DMS 273 treated with DMSO at 0.1 percent for 48 hours (cell line): ENCODE measurements at regions not wholly inside any gene's neighbourhood (a gene's known extent, or its start where the extent isn't known, plus 50 kb on each side); places are given as distances from the start of the nearest gene placed in this dataset.

Source experiments
- DNase-seq: peaks from one replicate; lab custom pipeline; 2025; lab: John Stamatoyannopoulos, UW

DNA sequence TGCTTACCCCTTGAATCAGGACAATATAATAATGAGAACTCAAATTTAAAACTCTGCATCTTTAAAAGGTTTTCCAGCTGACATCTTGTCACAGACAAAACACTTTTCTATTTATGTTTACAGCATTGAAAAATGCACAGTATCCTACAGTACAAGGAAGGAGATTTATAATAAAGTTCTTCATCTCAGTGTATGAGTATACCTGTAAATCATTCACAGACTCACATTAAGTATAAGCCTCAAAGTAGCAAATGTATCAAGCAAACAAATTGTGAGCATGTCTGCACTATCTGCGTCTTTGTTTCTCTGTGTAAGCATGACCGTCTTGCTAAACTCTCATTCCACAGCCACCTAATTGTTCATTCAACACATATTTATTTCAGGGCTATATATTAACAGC lies 52.8 kb downstream of the PPP1R2C start:
- no peak for DNase-seq

DNA sequence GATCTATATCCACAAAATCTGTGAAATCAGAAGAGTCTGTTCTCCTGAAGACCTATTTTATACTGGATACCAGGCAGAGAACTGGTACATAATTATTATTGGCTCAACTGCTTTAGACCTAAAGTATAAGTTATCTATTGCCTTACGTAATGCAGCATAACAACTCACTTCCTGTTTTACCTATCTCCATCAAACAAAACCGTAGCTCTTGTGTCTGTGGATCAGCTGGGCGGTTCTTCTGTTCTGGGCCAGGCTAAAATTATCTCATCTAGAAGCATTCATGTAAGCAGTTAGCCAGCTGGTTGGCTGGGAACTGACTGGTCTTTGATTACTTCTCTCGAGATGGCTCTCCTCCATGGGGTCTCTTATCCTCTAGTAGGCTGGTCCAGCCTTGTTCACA lies 57.8 kb downstream of the PPP1R2C start:
- no peak for DNase-seq

DNA sequence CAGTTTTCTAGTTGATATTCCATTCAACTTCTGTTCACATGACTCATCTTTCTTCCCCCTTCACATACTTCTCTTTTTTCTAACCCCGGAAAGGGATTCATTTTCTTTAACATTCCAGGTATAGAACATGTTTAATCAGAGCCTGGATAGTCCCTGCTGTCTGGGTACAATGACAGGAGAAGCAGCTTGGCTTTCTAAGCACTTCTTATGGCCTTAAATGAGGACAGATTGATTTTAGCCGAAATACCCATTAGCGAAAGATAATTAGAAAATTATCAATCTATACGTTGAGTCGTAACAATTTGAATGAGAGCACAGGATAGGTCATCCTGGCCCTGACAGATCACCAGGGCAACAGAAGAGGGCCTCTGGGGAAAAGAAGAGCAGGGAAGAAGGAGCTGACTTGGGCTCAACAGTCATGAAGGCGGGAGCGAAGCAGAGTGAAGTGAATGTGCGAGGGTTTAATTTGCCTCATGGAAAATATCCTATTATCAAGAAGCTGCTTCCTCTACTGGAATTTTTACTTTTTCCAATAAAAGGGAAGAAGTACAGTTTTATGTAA lies 62.2 kb downstream of the PPP1R2C start:
- no peak for DNase-seq

DNA sequence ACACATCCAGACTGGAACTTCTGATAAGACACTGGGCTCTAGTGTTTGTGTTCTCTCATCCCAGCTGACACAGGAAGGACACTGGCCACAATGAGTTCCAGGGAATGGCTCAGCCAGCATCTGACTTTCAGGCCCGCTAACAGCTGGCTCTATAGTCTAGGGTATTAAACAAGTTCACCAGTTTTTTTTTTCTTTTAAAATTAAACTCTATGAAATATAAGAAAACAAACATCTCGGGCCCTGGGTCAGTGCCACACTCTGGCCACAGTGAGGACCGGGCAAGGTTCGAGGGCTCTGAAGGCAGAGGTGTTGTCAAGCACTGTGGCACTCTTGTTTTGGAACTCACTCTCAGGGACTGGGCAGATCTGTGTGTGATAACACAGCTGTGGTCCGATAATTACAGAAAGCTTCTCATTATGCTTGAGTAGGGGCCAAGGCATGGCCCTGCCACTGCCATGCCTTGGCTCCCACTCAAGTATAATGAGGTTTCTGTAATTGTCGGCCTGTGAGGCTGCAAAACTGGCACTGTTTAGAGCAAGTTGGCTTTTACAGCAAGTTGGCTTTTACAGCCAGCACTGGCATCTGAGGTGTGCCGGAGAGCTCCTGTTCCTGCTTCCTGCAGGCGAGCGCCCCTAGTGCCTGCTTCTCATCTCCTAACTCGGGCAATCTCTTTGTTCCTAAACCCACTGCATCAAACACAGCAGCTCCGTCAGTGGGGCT lies 62.8 kb downstream of the PPP1R2C start:
- peak; percentile 88 for DNase-seq

DNA sequence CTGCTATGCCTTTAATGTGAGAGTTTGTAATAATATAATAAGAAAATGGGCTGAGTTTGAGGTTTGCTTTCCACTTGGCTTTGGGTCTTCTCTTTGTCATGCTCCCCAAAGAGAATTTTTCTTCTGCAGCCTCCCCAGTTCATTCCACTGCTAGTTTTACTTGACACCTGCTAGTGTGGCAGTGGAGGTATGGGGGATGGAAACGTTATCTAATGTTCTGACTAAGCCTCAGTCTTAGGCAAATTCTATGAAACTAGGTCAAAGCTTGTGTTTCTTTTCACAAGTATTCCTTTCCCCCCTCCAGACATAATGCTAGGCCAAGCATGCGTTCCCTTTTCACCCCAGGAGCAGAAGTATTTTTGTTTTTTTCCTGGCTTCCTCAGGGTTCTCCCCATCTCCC lies 67.5 kb downstream of the PPP1R2C start:
- DNase-seq, result no peak

DNA sequence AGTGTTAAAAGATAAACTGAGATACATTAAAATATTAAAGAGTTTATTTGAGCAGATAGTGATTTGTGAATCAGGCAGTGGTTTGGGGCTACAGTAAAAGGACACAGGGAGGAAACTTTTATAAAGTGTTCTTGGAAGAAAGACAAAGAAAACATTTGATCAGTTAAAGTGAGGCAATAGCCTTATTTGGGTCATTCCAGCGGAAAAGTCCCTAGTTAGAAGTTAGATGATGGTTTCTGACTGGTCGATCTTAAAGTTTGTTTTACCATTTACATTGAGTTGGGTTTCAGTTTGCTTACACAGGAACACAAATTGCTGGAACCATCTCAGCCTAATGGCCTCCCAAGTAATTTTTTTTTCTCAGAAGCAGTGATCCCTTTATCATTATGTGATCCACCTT lies 69.7 kb downstream of the PPP1R2C start:
- DNase-seq, result no peak

DNA sequence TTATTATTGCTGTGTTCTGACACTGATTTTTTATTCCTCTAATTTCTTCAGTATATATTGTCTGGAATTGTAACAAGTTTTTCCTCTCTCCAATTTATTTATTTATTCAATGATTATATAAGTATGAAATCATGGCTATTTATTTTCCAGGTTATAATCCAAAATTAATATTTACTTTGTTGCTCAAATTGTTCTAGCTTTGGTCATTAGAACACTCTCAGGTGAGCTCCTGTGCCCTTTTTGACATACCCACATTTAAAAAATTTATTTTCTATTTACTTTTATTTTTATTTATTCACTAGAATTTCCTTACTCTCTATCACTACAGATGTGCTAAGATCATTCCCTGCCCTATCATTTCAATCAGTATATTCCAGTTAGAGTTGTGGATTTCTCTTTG lies 70.2 kb downstream of the PPP1R2C start:
- DNase-seq, result no peak

DNA sequence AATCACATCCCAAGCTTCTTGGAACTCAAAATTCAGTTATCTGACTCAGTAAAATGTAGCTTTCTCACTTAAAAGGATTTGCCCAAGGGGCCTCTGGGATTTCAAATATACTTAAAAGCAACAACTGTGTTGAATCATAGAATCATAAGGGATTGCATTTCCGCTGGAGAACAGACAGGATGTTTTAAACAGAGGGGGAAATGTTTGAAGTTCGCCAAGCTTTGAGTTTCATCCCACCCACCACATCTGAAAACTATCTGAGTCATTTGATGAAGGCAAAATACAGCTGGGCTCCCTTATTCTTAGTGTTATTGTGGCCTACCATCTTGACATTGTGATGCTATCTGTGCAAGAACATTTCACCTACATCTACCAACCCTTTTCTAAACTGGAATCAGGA lies 73.5 kb downstream of the PPP1R2C start:
- no peak for DNase-seq

DNA sequence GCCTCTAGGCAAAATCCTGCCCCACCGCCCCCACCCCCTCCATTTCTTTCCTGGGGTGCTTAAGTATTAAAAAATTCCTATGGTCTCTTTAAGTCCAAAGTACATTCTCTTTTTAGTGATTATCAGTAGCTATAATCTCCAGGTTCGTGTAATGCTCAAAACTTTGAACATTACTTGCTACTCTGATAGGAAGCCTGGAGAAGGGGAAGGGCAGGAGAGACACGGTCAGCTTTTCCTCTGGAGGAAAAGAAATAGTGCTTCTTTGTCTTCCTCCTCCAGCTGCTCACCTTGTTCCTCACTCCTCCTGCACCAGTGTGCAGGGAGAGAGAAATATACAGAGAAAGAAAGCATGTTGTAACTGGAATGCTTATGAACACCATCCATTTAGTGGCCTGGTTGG lies 80.4 kb downstream of the PPP1R2C start:
- DNase-seq, result no peak

DNA sequence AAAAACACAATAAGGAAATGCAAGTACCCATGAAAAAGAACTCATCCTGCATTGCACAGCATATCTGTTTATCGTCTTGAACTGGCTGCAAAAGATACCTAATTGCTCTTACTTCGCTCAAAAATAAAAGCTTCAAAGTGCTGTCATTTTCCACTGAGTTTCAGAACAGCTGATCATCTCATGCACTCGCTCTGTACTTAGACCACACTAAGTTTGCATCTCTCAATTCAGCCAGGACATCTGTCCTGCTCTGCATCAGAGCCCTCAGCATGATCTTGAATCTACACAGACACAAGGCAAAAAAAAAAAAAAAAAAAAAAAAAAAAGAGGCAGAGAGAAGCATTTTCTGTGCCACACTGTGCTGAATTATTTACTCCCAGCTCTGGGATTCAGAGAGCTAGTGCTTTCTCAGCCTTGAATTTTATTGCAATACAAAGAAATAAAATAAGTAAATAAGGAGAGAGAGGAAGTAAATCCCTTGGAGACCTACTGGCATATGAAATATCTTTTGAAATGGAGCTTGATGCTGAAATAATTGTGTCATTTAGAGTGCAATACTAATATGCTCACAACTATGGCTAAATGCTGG lies 81.3 kb downstream of the PPP1R2C start:
- no peak for DNase-seq

DNA sequence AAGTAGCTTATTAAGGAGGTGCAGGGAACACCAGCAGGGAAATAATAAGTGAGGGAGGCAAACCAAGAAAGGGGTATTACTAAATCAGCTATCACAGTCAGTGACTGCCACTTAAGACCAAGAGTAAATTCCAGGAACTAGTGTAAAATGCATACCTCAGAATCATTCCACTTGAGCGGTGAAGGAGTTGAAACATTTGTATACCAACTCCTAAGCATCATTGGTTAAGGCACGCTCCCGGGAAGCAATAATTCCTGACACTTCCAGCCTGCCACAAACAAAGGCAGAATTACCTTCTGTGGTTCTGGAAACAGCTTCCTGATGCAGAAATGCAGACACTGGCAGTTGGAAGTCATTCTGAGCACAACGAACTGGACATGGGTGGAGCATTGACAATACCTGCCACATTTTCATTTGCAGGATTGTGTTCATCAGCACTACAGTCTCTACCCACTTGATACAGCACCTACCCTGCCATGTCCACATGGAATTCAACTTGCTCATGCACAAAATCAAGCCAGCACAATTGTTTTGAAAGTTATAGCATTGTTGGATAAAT lies 82.1 kb downstream of the PPP1R2C start:
- DNase-seq, result no peak

DNA sequence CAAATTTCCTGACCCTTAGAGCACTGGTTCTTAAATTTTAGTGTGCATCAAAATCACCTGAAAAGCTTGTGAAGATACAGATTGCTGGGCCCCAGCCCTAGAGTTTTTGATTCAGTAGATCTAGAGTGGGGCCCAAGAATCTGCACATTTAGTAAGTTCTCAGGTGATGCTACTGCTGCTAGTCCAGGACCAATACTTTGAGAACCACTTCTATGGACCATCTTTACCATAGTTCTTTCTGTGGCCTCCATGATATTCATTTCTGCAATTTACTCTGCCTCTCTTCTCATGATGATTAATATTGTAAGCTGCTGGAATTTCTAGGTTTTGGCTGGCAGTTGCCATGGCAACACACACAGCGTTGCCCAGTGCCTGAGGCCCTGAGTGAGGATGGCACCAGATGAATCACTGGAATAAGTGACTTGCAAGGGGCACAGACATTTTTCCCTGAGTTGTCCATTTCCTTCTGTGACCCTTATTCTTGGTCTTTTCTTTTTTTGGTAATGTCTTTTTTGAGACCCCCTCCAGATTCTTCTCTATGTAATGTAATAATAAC lies 83.6 kb downstream of the PPP1R2C start:
- no peak for DNase-seq

DNA sequence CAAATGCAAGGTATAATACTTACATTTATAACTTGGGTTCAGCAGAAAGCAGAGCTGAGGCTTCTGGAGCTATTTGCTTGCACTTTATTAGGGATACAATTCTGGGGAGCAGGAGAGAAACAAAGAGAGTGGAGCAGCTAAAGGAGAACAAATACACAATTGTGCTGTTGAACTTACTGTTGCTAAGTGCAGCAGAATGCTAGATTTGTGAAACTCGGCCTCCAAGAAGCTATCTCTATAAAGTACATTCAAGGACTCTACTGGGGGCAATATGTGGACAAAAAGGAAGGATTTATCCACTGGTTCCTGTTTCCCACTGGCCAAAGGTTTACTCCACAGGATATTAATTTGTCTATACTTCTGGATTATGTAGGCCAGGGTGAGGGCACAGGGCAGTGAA lies 86.8 kb downstream of the PPP1R2C start:
- no peak for DNase-seq

DNA sequence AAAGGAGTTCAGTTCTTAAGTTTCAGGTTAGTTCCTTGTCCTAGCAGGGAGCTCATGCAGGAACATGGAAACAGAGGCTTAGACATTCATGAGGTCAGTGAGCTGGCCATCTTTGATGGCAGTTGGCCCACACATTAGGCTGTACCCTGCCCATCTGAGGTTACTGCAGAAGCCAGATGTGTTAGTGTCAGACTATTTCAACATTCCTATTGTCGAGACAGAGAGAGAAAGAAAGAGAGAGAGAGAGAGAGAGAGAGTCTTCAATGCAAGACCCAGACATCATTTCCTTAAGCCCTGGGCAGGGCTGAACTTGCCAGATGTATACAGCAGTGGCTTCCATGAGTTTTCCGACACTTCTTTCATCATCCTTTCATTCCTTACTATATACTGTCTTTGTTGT lies 91.3 kb downstream of the PPP1R2C start:
- DNase-seq, result no peak

DNA sequence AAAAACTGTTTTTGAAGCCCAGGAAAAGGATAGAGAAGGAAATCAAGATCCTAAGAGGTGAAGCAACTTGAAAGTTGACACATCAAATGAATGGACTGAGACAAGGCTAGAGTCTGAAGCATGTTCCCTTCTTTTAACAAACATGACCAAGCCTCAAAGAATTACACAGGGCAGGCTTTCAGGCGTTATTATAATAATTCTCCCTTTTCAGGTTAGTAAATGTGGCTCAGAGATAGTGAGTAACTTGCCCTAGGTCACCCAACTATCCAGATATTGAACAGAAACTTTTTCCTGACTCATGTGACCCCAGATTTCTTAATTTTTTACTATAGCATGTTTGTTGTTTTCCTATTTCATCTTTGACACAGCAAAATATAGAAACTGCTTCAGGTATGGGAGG lies 91.7 kb downstream of the PPP1R2C start:
- no peak for DNase-seq

DNA sequence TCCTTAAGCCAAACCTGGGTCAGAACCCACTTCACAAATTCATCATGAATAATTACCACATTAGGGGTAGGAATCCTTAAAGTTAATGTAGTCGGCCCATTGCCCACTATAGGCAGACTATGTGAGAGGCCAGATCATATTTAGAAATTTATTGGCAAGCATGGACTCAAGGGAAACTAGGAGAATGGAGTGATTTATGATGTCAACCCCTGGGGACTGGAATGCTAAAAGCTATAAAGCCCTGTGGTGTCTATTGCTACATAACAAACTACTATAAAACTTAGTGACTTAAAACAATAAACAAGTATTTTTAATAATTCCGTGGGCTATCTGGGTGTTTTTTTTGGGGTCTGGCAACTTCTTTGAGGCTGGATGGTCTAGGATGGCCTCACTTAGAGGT lies 93.9 kb downstream of the PPP1R2C start:
- no peak for DNase-seq

DNA sequence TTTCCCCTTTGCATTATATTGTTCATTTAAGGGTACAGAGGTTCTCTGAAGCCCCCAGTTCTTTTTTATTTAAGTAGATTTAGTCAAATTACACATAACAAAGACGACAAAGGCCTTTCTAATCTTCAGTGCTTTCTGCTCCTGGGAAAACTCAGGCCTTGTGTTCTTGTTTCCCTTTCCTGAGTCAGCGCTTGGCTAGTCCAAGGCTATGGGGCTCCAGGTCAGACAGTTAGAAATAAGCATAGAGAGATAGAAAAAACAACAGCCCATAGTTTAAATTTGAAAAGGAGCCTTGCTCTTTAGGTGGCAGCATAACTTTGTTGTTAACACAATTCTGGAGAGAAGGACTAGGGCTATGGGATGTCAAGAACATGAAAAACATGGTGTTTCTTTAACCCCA lies 97.3 kb downstream of the PPP1R2C start:
- DNase-seq, result no peak

DNA sequence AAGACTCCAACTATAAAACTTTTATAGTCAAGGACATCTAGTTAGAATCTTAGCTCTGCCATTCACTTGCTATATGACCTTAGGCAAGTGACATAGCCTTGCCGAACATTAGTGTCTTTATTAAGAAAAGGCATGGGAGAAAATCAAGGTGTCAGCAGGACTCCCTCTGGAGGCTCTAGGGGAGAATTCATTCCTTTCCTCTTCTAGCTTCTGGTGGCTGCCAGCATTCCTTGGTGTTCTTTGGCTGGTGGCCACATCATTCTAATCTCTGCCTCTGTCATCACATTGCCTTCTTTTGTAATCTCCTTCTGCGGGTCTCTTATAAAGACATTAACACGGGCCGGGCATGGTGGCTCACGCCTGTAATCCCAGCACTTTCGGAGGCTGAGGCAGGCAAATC lies 99.8 kb downstream of the PPP1R2C start:
- DNase-seq, result no peak

DNA sequence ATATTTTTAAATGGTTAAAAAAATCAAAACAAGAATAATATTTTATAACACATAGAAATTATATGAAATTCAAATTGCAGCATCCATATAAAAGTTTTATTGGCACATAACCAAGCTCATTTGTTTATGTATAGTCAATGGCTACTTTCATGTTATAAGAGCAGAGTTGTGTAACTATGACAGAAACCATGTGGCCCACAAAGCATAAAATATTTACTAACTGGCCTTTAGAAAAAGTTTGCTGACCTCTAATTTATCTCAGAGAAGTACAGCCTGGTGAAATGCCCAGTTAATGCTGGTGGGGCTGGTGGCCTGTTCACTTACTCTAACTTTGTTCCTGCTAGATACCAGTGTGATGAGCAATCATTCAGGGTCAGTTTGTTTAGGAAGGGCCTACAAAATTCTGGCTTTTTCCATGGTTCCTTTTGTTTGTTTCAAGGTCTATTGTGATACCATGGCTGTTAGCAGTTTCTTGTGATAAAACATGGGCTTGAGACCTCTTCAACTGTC lies 104.6 kb downstream of the PPP1R2C start:
- no peak for DNase-seq

DNA sequence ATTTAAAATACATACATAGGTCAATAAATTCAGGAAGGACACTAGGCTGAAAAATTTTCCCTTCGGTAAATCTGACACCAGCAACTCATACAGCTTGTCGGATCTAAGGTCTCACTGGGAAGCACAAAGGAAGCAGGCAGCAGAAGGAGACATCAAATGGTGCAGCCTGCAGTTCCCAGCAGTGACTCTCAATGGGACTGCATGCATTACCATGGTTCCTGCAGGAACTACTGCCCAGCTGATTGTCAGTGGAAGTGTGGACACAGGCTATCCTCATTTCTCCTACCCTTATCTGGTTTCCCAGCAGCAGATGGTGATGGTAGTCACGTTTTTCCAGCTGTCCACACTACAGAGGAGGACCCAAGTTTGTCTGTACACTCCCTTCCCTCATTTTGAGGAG lies 113.3 kb downstream of the PPP1R2C start:
- DNase-seq, result no peak

DNA sequence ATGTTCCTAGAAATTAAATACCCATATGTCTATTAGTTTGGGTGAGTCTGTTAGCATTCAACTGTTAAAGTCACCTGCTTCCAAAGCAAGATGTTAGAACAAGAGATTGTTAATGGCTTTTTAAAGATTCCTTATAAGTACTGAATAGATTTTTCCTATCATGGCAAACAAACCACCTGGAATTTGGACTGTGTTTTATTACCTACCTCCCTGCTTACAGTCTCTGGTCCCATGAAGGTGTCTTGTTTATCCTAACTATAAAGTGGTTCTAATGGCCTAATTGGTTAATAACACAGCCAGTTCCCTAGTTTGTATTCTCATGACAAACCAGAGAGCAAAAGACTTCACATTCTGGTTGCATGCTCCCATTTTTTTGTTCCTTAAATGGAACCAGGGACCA lies 149.5 kb downstream of the PPP1R2C start:
- DNase-seq, result no peak

DNA sequence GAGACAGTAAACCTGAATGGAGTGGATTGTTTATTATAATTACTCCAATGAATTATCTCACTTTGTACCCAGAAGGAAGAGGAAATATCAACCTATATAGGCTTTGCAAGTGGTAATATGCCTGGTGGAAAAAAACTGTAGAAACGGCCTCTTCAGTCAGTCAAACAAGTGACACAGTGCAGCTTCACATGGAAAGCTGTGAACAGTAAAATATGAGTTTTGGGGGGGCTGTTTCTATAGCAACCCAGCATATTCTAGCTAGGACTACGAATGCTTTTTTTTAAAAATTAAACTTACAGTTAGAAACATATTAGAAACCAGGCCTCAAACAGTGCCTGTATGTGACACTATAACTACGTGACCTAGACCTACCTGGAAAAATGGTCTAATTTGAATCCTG lies 150.1 kb downstream of the PPP1R2C start:
- DNase-seq, result no peak

DNA sequence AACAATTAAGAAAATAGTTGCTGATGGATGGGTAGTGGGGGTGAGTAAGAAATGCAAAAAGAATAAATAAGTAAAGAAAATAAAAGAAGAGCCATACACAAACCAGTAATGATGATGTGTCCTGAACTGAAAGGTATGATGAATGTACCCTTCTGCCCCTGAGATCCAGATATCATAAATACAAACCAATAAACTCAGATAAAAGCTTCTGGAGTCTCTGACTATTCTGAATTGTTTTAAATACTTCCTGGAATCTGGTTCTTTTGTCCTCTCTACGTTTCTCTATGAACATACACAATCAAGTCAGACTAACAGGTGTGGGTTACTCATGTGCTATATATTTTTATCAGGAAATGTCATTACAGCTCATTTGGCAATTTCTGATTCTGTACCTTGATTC lies 153.4 kb downstream of the PPP1R2C start:
- DNase-seq, result no peak
